ENCODE measurements at regions not wholly inside any gene's neighbourhood (a gene's known extent, or its start where the extent isn't known, plus 50 kb on each side); places are given as distances from the start of the nearest gene placed in this dataset.

DNA sequence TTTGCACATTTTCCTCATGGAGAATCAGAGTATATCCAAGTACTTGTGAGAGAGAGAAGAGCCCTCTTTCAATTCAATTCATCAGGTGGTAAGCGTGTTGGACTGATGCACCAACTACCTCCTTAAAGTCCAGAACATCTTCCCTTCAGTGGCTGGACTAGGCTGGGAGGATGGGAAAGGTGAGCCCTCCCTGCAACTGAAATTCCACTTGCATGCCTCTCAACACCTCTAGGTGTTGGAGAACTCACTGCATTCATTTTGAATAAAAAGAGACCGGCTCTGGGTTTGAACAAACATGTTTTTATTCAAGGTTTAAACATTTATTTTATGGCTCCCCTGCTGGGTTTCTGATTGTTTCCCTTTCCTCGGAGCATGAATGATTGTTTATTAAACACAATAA is 573.5 kb downstream of the CCSER2 start:
- no CpG with 5 or more reads among the region's 3 CpGs for WGBS (ENCODE audit: extremely low coverage, insufficient read length, low lambda C conversion rate)
- Mint-ChIP-seq H3K27ac (no peak overlapping the region), H3K4me1 (peaks cover 0 to 4% of the 10 kb centered on the region in 2 experiments; a peak in 1 of 4 replicates), H3K4me3 (no peak overlapping the region), H3K9me3 (no peaks in the 10 kb centered on the region), H3K36me3 (ENCODE audit: insufficient read depth in 1 of 3, low read depth in 3 of 3) (no peaks in the 10 kb centered on the region), H3K27me3 (ENCODE audit: low read depth) (no peaks in the 10 kb centered on the region)
- TF ChIP-seq, protein P1, sequence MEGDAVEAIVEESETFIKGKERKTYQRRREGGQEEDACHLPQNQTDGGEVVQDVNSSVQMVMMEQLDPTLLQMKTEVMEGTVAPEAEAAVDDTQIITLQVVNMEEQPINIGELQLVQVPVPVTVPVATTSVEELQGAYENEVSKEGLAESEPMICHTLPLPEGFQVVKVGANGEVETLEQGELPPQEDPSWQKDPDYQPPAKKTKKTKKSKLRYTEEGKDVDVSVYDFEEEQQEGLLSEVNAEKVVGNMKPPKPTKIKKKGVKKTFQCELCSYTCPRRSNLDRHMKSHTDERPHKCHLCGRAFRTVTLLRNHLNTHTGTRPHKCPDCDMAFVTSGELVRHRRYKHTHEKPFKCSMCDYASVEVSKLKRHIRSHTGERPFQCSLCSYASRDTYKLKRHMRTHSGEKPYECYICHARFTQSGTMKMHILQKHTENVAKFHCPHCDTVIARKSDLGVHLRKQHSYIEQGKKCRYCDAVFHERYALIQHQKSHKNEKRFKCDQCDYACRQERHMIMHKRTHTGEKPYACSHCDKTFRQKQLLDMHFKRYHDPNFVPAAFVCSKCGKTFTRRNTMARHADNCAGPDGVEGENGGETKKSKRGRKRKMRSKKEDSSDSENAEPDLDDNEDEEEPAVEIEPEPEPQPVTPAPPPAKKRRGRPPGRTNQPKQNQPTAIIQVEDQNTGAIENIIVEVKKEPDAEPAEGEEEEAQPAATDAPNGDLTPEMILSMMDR (conservative IDR thresholded peaks at IDR 0.05) = no peak
- Histone ChIP-seq H3K4me1 (ENCODE audit: insufficient read depth, low read length) (no peaks in the 10 kb centered on the region; the same call in 1 of the 2 replicates), H3K4me2 (ENCODE audit: insufficient read depth, insufficient read length, low read length) (no peak overlapping the region), H2AFZ (ENCODE audit: low read length) (no peak overlapping the region), H2BK12ac (ENCODE audit: insufficient read length, low read depth, low read length) (no peak overlapping the region), H3K23ac (ENCODE audit: insufficient read length, low read depth, low read length) (no peak overlapping the region), H4K8ac (replicated peaks; ENCODE audit: insufficient read length, low read depth, low read length) (no peak overlapping the region), H3K27me3 (ENCODE audit: insufficient read depth, low read length) (no peaks in the 10 kb centered on the region), H3K4ac (ENCODE audit: low read depth, low read length) (no peak overlapping the region), H3K79me2 (ENCODE audit: insufficient read depth, low read length) (no peaks in the 10 kb centered on the region), H3T11ph (ENCODE audit: low read length) (no peak overlapping the region), H3K79me1 (ENCODE audit: insufficient read depth, low read depth, low read length, poor library complexity, severe bottlenecking) (no peaks in the 10 kb centered on the region), H3K56ac (ENCODE audit: insufficient read length, low read depth, low read length) (no peak overlapping the region), H2BK5ac (ENCODE audit: insufficient read length, low read length) (no peak overlapping the region), H3K23me2 (ENCODE audit: insufficient read length, low read depth, low read length, poor library complexity, severe bottlenecking) (no peaks in the 10 kb centered on the region), H2BK15ac (ENCODE audit: low read depth, low read length) (no peak overlapping the region), H2BK120ac (ENCODE audit: low read depth, low read length, poor library complexity, severe bottlenecking) (no peak overlapping the region), H4K91ac (ENCODE audit: insufficient read length, low read depth, low read length) (no peak overlapping the region), H4K20me1 (ENCODE audit: control insufficient read depth, insufficient read depth, insufficient read length) (no peaks in the 10 kb centered on the region), H3K9me3 (ENCODE audit: control insufficient read depth, low read depth, low read length) (no peaks in the 10 kb centered on the region), H3K27ac (ENCODE audit: insufficient read length, low read depth, low read length) (no peak overlapping the region), H3K9ac (ENCODE audit: extremely low read depth, insufficient read length, low read length) (no peak overlapping the region), H2AK5ac (ENCODE audit: insufficient read length, low read length) (no peak overlapping the region), H3K18ac (ENCODE audit: insufficient read length, low read depth, low read length) (no peak overlapping the region), H4K5ac (ENCODE audit: insufficient read length, low read depth, low read length) (no peak overlapping the region), H2BK20ac (ENCODE audit: low read depth, low read length, poor library complexity, severe bottlenecking) (no peak overlapping the region), H3K14ac (ENCODE audit: insufficient read depth, low read length) (no peak overlapping the region)
- no peak for DNase-seq

All from H9 (cell line).